GM19372 (cell line): ENCODE measurements at regions not wholly inside any gene's neighbourhood (a gene's known extent, or its start where the extent isn't known, plus 50 kb on each side); places are given as distances from the start of the nearest gene placed in this dataset.

Experiments used
- ATAC-seq: cut with Tn5 transposase; IDR thresholded peaks from one replicate; pipeline ENCODE4 v1.9.1; 2021; ENCODE audit warnings: mild to moderate bottlenecking, low read depth, moderate library complexity; ENCODE audit not compliant: unreplicated experiment

DNA sequence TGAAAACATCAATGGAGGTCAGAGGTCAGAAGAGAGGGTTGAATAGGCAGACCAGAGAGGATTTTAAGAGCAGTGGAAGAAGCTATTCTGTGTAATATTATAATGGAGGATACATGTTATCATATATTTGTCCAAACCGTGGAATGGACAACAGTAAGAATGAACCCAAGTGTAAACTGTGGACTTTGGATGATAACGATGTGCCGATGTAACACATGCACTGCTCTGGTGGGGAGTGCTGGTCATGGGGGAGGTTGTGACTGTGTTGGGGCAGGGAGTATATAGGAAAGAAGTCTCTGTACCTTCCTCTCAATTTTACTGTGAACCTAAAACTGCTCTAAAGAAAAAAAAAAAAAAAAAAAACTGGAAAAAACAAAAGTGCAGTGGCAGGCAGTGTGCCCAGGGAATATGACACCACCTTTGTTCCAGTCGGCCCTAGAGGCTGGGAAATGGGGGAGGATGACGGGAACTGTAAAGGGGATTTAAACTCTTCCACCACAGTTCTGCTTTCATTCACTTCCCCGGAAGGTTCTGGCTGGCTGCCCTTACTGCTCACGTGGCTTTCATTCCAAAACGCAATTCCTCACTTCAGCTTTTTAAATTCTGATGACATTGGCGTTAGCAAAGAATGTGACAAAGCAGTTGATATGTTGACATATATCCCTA is 113.7 kb upstream of the ANKRD1 start:
- no peak for ATAC-seq

DNA sequence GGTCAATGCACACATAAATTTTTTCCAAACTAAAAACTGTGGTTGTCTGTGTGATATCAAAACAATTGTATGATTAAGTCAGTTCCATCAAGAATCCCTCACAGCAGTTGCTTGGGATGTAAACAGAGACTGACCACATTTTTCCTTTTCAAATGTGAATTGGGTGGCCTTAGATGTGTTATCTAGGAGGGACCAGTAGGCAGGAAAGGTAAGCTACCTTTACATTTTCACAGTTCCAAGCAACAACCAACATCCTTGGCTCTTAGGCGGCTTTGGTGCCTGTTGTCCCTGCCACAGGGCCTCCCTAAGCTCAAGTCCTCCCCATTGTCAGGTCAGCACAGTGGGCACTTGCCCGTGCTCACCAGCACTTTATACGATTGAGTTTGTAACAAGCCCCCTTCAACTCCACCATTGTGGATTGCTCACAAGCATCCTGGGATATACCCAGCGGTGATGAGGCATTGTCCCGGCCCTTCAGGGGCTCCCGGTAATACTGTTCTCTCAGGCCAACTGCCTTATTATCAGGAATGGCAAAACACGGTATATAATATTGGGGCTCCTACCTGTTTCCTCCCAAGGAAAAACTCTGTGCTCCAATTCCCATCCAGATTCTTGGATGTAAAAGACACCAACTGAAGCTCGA is 114.9 kb upstream of the ANKRD1 start:
- ATAC-seq: no peak

DNA sequence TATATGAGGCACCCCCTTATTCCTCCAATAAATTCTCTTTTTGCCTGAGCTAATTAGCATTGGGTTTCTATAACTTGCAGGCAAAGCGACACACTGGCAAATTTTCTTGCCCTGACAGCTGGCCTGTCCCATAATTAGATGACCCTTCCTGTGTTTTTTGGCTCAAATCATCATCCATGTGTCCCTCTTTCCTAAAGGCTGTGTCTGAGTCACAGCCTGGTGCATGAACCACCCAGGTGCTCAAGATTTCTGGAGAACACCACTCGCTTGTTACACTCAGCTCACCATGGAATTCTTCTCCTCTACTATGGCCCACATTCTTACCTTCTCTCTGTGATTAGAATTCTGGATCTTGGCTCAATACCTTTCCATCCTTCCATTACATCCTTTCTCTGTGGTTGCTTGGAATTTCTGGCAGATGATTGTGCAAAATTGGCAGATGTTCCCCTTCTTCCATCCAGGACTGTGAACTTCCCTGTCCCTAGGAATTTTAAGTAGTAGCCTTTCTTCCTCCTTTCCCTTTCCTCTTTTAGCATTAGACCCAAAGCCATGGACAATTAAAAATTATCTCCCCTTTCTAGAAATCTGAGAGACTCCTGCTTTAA is 116.0 kb upstream of the ANKRD1 start:
- no peak for ATAC-seq

DNA sequence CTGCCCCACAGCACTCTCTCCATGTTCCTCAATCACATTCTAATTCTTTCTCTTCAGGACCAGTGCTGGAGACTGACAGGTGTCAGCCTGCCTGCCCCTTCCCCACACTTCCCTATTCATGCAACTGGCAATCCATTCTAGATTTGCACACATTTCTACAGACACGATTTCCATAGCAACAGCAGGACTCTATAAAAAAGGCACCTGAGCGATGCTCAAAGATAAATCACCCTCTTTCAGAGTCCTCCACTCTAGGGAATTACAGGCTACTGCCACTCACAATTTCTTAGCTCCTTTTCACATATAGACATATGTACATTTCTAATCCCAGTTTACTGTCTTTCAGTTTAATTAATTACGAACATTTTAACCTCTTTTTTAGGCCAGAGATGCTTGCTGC is 118.1 kb upstream of the ANKRD1 start:
- ATAC-seq: no peak

DNA sequence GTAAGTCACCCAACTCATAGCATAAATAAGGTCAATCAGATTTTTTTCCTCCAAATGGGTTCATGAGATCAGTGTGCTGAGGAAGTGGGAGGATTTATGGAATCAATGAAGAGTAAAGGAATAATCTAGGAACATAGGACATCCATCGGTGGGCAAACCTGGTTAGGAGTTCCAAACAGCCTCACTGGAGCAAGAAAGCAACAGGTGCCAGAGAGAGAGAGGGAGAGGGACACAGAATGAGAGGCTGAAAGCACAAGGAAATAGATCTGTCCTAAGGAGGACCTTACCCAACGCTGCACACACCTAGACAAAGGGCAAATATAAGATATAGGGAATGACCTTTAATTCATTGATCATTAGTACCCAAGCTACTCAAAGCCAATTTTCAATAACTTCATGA is 119.5 kb upstream of the ANKRD1 start:
- ATAC-seq: no peak

DNA sequence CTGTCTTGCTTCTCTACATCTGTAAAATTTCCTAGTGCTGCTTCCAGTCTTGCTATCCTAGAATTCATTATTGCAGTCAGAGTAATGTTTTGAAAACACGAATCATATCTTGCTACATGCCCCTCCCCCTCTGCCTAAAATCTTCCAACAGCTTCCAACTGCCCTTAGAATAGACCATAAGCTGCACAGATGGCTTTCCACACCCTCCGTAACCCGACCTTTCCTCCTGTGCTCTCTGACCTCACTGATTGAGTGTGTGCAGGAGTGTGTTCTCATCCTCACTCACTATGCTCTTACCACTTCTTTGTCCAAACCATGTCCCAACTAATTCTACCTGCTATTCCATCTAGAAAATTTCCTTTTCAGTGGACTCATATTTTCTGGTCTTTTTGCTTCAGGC is 121.2 kb upstream of the ANKRD1 start:
- ATAC-seq: no peak

DNA sequence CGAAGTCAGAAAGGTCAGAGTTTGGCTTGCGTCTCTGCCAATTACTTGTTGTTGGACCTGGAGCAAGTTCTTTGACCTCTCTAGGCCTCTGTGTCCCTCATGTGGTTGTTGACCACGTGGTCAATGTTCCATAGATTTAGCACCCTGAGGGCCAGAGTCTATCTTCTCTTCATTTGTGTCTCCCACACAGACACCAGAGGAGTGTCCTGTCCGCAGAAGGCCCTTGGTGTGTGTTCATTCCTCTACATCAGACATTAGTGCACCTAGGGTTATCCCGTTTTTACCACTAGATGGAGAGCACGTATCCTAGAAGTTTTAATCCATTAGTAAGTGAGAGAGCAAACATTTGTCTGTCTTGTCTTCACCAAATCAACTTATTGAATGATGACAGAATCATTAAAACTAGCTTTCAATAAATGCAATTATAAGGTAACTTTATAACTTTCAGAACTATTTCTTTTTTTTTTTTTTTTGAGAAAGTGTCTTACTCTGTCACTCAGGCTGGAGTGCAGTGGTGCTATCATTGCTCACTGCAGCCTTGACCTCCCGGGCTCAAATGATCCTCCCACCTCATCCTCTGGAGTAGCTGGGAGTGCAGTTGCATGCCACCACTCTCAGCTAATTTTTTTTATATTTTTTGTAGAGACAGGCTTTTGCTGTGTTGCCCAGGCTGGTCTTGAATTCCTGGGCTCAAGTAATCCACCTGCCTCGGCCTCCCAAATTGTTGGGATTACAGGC is 122.5 kb upstream of the ANKRD1 start:
- ATAC-seq: no peak

DNA sequence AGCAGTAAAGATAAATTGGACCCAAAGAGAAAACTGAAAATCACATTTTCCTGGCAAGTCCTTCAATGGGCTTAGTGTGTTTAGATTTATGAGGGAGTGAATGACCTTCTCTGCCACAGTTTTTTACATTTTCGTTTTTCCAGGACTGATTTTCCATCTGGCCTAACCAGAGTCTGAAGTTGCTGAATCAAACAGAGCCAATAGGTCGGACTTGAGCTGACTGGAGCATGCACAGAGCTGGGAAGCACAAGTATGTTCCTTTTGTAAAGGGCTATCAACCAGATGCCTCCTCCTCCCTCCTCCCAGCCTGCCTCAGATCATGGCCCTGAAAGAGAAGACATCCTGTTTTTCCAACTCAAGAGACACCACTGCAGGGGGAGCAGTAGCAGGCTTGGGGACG is 126.0 kb upstream of the ANKRD1 start:
- no peak for ATAC-seq

DNA sequence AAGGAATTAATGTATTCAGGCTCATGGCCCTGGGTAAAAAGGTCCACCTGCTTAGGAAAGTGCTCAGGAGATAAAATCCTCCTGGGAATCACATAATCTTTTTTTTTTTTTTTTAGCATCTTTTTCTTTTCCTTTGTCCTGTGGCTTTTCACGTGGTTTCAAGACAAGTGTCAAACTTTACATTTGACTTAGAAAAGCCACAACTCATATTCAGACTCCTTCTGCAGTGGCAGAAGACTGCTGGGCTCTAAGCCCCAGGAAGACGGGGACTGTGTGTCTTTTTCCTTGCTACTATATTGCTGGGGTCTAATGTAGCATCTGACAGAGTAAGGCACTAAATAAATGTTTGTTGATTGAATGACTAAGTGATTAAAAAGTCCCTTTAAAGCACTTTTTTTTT is 127.5 kb upstream of the ANKRD1 start:
- ATAC-seq: no peak

DNA sequence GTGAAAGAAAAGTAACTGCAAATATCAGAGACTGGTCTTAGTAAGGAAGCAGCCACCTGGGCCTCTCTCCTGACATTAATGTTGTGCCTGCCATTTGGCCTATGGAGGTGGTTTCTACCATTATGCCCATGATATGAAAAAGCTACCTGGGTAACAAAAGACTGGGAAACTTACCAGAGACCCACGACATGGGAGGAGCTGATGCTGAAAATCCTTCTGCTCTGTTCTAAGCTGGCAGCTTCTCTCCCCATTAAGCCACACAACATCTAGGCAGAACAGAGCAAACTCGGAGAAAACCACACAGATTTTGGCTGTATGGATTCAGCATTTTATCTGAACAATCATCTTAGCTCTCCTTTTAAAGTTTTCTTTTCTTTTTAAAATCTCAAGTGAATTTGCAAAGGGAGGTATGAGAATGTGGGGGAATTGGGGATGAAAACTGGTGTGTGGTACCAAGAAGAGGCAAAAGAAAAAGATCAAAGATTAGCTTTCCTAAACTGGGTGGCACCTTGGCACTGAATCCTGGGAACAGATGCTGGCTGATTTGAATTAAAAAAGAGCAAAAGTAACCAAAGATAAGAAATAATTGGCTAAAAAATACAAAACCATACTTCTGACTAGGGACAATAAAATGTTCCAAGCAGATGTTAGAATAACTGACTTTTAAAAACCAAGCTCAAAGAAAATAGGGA is 128.6 kb upstream of the ANKRD1 start:
- ATAC-seq: no peak

DNA sequence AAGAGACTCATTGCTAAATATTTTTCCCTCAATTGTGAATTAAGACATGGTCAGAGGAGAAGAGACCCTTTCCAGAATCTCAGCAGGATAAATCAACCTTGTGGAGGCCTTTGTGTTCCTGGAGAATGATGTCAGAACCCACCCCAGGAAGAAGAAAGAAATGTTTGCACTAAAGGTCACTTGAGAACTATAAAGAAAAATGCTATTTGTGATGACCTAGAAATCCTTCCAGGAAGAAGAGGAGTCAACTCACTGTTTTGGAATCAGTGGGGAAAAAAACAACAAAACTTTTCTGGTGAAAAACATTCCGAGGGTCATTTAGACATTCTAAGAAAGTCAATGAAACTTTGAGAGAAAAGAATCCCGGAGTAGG is 129.1 kb upstream of the ANKRD1 start:
- no peak for ATAC-seq

DNA sequence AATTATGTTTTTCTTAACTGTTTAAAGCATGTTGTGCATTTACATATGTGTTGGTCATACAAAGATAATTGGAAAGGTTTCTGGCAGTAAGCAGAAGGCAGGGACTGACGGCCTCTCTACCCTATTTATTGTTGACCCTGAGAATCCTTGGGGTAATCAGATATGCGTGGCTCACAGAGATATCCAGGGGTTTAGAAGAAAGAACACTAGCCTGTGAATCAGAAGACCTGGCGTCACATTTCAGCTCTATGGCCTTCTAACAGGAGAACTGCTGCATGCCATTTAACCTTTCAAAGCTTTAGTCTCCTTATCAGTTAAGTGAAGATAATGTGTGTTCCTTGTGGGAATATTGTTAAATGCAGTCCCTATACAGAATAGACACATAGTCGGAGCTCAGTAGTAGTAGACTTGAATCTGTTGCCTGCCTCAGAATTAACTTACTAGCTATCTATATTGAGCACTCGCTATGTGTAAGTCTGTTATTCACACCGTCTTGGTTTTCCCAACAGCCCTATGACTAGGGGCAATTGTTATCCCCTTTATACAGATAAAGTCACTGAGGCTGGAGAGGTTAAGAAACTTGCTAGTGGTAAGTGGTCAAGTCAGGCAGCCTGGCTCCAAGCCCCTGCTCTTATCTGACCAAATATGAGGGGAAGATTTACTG is 129.6 kb upstream of the ANKRD1 start:
- ATAC-seq: no peak

DNA sequence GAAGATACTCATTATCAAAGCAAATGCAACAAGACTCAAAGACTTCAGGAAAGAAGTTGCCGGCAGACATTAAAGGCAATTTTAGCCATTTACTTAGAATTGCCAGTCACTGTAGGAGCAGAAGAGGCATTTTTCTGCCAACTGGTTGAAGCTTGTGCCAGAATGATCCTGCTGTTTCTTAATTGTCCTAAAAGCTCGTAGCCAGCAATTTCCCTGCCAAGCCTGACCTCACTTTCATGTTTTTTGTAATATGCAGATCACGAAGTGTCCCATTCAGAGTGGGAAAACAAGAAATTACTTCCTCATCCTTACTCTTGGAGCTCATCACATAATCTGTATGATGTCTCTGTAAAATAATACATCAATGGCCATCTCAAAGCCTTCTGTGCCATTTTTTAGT is 130.9 kb upstream of the ANKRD1 start:
- no peak for ATAC-seq

DNA sequence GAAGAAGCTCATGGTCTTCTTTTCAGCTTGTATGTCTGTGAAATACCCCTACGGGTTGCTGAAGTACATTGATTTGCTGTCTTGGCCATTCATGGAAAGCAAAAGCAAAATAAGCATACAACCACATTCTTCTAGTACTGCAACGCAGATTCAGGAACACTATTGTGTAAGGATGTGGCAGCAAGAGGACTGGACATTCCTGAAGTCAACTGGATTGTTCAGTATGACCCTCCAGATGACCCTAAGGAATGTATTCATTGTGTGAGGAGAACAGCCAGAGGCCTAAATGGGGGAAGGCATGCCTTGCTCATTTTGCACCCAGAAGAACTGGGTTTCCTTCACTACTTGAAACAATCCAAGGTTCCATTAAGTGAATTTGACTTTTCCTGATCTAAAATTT is 133.4 kb upstream of the ANKRD1 start:
- no peak for ATAC-seq

DNA sequence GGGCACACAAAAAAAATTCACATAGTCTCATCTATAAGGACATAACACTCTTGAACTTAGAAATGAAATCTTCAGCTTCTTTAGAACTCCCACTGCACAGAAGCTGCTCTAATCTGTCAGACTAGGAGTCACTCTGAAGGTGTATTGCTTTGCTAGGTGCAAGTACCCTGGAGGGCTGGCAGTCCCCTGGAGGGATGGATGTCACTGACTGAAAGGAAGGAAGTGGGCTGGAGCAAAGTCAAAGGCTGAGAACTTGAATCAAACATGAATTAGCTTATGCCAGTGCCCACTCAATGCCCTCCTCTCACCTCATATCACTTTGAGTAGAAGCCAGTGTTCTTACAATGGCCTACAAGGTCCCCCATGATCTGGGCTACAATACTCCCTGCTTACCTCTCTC is 140.3 kb upstream of the ANKRD1 start:
- no peak for ATAC-seq

DNA sequence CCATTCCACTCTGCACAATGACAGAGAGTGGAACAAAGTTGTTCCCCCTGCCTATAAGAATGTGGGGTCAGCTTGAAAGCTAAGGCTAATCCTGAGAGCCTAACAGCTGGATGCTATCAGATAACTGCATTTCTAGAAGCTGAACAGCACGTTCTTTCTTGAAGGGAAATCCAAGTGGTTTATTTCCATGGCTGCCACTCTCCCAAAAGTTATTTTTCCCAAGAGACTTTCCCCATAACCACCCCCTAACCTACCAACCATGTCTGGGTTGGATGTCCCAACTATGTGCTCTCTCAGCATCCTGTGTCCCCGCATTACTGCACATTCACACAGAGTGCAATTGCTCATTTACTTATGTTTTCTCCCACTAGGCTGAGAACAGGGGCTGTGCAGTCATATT is 140.7 kb upstream of the ANKRD1 start:
- no peak for ATAC-seq

DNA sequence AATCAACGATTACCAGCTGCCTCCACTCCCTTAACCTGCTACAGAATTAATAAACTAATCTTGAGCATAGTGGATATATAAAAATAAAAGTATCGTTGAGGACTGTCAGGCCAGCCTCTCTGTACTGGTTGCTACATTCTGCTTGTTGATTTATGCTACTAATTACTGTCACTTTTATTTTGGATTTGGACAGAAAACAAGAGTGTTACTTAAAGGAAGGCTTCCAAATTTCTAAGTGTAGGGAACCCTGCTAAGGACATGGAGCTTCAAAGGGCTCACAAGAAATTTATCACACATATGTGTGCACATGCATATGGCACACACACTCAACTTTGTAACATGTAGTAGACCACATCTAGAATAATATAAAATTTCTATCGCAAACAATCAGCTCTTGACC is 141.2 kb upstream of the ANKRD1 start:
- ATAC-seq: no peak

DNA sequence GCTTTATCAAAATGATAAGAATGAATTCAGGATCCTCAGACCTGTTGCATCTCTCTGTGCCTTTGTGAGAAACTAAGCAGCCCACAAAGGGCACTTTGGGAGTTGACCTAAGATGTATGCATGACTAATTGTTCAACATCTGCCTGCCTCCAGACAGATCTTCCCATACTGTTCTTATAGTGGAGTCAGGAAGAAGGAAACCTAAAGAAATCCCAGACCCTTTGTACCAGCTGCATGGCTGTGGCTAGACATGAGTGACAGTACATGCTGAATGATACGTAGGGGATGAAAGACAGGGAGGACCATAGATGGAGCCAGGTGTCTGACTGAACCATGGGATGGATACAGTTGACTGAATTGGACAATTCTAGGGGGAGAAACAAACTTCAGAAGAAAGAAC is 148.7 kb upstream of the PCGF5 start:
- ATAC-seq: no peak

DNA sequence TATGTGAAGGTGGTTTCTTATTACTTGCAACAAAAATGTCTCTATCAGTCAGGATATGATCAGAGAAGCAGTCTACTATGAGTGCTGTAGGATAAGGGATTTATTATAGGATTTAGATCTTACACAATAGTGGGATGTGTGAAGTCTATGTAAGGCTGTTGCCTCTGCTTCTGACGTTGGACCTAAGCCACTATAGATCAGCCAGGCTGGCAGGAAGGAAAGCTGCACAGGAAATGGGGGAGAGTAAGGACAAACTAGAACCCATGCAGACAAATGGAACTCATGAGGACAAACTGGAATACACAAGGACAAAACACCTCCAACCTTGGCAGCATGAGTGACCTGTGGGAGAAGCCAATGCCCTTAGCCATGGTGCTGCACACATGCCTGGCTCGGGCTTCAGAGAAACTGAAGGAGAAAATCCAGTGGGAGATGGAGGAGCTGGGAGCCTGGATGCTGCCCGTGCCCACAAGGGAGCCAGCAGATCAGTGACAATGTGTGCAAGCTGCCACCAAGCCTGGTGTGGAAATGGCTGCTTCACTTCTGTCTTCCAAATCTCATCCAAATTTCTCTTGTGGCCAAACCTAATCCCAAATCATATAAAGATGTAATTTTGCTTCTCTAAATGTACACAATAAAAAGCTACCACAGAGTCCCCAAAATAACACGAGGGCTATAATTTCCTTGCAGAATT is 147.0 kb upstream of the PCGF5 start:
- no peak for ATAC-seq

DNA sequence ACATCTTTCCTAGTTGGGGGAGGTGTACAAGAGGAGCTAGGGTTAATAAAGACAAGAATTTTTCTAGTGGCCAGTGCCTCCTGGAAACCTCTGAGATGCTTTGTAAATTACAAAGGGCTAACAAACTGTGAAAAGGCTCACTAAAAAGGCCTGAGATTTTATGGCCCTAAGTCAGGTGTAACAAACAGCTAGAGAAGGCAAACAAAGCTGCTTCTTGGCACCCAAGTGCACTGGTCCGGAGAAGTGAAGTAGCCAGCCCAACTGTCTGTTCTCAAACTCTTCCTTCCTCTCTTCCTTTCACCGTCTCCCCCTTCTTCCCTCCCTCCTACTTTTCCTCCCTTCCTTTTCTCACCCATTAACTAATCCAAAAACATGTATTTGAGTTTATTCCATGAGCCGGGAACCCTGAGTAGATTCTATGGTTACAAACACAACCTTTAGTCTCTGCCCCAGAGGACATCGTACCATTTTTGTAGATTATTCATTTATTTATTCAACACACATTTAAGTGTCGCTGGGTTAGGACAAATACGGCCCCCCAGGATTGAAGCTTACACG is 143.4 kb upstream of the PCGF5 start:
- ATAC-seq: no peak
